Ishikawa (cell line): ENCODE measurements at regions not wholly inside any gene's neighbourhood (a gene's known extent, or its start where the extent isn't known, plus 50 kb on each side); places are given as distances from the start of the nearest gene placed in this dataset.

Experiments
- CEBPB ChIP-seq: IDR thresholded peaks from 2 replicates; pipeline ENCODE4 v1.6.1; 2012
- CREB1 ChIP-seq: IDR thresholded peaks from 2 replicates; pipeline ENCODE4 v1.6.1; 2012; ENCODE audit warnings: low read depth
- EGR1 ChIP-seq: IDR thresholded peaks from 2 replicates; pipeline ENCODE4 v1.6.1; 2012
- EP300 ChIP-seq: IDR thresholded peaks from 2 replicates; pipeline ENCODE4 v1.6.1; 2012; ENCODE audit warnings: borderline replicate concordance
- FOXM1 ChIP-seq: IDR thresholded peaks from 2 replicates; pipeline ENCODE4 v1.6.1; 2012; ENCODE audit warnings: low read depth, borderline replicate concordance
- NFIC ChIP-seq: IDR thresholded peaks from 2 replicates; pipeline ENCODE4 v1.6.1; 2012
- RAD21 ChIP-seq: IDR thresholded peaks from 2 replicates; pipeline ENCODE4 v1.6.1; 2012; ENCODE audit warnings: low read depth
- TAF1 ChIP-seq: IDR thresholded peaks from 2 replicates; pipeline ENCODE4 v1.6.1; 2012; ENCODE audit warnings: low read depth, mild to moderate bottlenecking
- TCF12 ChIP-seq: IDR thresholded peaks from 2 replicates; pipeline ENCODE4 v1.6.1; 2012; ENCODE audit warnings: low read depth
- TEAD4 ChIP-seq: IDR thresholded peaks from 2 replicates; pipeline ENCODE4 v1.6.1; 2012
- YY1 ChIP-seq: IDR thresholded peaks from 2 replicates; pipeline ENCODE4 v1.6.1; 2012; ENCODE audit warnings: low read depth
- ZBTB7A ChIP-seq: IDR thresholded peaks from 2 replicates; pipeline ENCODE4 v1.6.1; 2012; ENCODE audit warnings: low read depth
- TF ChIP-seq, protein P1 (sequence below): IDR thresholded peaks from 2 replicates; pipeline ENCODE4 v1.6.1; 2012; ENCODE audit warnings: low read depth, mild to moderate bottlenecking
- TF ChIP-seq, protein P2 (sequence below): IDR thresholded peaks from 2 replicates; pipeline ENCODE4 v1.6.1; 2012
- TF ChIP-seq, protein P3 (sequence below): IDR thresholded peaks from 2 replicates; pipeline ENCODE4 v1.6.1; 2012

DNA sequence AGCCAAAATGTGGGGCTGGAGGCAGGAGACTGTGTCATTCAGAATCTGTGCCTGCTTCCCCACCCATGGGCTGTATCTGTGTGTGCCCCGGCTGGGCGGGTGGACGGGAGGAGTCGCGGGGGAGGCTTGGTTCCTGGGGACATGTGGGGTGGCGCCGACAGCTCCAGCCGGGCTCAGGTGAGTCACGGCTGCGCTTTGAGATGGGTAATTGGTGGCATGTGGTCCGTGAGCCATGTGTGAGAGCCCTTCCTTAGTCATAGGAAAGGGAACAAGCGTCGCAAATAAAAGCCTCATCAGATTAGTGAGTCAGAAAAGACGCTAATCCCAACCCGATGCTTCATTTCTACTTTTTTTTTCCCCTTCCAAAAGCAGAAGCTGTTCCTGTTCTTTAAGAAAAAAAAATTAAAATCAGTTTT is 118.6 kb upstream of the ZNF536 start:
- TF ChIP-seq EP300 (no peak), TEAD4 (no peak), RAD21 (no peak), YY1 (no peak)
- TF ChIP-seq, protein P1, sequence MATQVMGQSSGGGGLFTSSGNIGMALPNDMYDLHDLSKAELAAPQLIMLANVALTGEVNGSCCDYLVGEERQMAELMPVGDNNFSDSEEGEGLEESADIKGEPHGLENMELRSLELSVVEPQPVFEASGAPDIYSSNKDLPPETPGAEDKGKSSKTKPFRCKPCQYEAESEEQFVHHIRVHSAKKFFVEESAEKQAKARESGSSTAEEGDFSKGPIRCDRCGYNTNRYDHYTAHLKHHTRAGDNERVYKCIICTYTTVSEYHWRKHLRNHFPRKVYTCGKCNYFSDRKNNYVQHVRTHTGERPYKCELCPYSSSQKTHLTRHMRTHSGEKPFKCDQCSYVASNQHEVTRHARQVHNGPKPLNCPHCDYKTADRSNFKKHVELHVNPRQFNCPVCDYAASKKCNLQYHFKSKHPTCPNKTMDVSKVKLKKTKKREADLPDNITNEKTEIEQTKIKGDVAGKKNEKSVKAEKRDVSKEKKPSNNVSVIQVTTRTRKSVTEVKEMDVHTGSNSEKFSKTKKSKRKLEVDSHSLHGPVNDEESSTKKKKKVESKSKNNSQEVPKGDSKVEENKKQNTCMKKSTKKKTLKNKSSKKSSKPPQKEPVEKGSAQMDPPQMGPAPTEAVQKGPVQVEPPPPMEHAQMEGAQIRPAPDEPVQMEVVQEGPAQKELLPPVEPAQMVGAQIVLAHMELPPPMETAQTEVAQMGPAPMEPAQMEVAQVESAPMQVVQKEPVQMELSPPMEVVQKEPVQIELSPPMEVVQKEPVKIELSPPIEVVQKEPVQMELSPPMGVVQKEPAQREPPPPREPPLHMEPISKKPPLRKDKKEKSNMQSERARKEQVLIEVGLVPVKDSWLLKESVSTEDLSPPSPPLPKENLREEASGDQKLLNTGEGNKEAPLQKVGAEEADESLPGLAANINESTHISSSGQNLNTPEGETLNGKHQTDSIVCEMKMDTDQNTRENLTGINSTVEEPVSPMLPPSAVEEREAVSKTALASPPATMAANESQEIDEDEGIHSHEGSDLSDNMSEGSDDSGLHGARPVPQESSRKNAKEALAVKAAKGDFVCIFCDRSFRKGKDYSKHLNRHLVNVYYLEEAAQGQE: no peak

DNA sequence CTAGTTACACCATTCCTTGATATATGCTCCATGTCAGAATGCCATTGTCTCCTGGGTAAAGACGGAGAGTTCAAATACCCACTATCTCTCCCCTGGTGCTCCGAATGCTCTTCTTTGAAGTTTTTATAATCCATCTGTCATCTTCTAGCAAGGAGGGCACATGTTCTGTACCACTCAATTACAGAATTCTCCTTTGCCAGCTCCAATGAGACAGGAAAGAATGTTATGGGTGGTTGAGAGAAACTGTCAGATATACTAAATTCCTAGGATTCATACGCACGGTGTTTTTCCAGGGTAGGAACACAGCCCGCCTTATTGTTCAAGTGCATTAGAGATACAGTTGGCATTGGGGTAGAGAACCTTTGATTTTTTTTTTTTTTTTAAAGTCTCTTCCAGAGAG is 118.0 kb upstream of the ZNF536 start:
- TF ChIP-seq TCF12 (no peak), FOXM1 (no peak), ZBTB7A (no peak), EGR1 (no peak), RAD21 (no peak), NFIC (no peak), EP300 (no peak), YY1 (no peak), CEBPB (no peak), TEAD4 (no peak), CREB1 (no peak), TAF1 (no peak)
- TF ChIP-seq, protein P1: no peak
- TF ChIP-seq, protein P2, sequence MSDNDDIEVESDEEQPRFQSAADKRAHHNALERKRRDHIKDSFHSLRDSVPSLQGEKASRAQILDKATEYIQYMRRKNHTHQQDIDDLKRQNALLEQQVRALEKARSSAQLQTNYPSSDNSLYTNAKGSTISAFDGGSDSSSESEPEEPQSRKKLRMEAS: no peak
- TF ChIP-seq, protein P3, sequence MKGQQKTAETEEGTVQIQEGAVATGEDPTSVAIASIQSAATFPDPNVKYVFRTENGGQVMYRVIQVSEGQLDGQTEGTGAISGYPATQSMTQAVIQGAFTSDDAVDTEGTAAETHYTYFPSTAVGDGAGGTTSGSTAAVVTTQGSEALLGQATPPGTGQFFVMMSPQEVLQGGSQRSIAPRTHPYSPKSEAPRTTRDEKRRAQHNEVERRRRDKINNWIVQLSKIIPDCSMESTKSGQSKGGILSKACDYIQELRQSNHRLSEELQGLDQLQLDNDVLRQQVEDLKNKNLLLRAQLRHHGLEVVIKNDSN: no peak

DNA sequence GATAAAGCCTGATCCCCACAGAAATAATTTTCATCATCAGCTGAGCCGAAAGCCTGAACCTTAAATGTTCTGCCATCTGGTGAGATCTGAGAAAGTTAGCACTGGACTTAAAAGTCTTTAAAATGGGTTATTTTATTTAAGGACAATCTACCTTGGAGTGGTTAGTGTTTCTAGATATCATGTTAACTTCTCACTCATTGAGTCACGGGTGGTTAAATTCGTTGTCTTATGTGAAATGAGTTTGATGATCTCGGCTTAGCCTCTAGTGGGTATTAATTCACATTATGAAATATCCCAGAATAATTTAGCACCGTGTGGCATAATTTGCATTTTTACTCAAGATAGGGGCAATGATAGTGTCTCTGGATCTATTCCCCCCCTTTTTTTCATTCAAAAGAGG is 117.4 kb upstream of the ZNF536 start:
- TF ChIP-seq, protein P3: no peak
- no peak for TF ChIP-seq NFIC
- TF ChIP-seq, protein P1: no peak
- TF ChIP-seq, protein P2: no peak

DNA sequence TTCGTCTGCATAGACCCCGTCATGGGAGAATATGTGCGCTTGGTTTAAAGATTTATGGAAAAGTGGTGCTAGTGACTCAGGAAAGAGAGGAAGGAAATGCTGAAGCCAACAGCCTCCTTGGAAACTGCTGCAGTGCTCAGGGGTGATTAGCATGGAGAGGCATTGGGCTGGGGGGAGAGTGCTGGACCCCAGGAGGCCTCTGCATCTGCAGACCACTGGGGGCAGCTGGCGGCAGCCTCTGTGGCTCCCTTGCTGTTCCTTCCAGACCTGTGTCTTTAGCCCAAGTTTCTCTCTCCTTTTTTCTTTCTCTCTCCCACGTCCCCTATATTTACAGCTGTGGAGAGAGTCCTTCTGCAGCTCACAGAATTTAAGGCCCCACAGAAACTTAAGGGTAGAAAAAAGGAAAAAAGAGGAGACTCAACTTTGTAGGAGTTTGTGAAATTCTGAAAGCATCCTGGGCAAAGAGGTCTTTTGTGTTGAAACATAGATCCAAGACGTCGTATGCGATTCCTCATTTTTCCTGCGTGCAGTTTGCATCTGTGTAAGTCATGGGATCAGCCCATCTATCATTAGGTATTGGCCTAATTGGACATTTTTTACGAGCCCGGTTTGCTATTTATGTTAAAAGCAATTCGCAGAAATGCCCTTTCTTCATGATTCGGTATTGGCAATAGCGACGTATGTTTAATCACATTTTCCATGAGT is 116.2 kb upstream of the ZNF536 start:
- TF ChIP-seq, protein P2: no peak
- TF ChIP-seq CEBPB (no peak), TEAD4 (no peak), CREB1 (no peak)

DNA sequence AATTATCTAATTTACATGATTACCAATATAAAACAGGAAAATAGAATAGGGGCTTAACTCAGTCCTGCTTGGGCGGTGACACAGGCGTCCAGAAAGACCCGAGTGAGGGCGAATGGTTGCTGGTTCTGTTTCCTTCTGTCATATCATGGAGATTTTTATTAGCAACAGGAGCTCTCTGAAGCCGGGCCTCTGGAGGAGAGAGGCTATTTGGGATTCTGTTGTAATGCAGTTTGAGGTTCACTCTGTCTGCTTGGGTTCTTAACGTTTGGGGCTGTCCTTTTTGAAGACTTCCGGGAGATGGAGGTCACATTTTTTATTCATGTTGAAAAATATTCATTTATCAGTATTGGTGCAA is 115.7 kb upstream of the ZNF536 start:
- TF ChIP-seq RAD21 (no peak), TEAD4 (no peak), YY1 (no peak)
- TF ChIP-seq, protein P2: no peak
